Chondrocyte (in vitro differentiated cells): ENCODE measurements at regions not wholly inside any gene's neighbourhood (a gene's known extent, or its start where the extent isn't known, plus 50 kb on each side); places are given as distances from the start of the nearest gene placed in this dataset.
"Not testable (repeated sequence)": the region's sequence is repeated elsewhere in the genome, so short reads cannot be mapped to it uniquely, and the experiment has no call there.

ENCODE experiments used
- DNase-seq: peaks from one replicate; pipeline ENCODE4 v3.0.0; 2021; ENCODE audit warnings: mixed read lengths, low spot score
- H3K27ac Mint-ChIP-seq: one replicate; pipeline ENCODE4 v1.8.0; 2021; ENCODE audit warnings: mild to moderate bottlenecking, moderate library complexity, mixed read lengths; ENCODE audit not compliant: unreplicated experiment
- H3K27me3 Mint-ChIP-seq: 2 replicates; pipeline ENCODE4 v1.8.0; 2021; ENCODE audit warnings: low read depth, mixed read lengths
- H3K36me3 Mint-ChIP-seq: 2 replicates; pipeline ENCODE4 v1.8.0; 2021; ENCODE audit warnings: low read depth, mixed read lengths
- H3K4me1 Mint-ChIP-seq: 2 replicates; pipeline ENCODE4 v1.8.0; 2021; ENCODE audit warnings: low read depth, mild to moderate bottlenecking, mixed read lengths
- H3K4me3 Mint-ChIP-seq: one replicate; pipeline ENCODE4 v1.8.0; 2021; ENCODE audit warnings: mild to moderate bottlenecking, moderate library complexity, mixed read lengths; ENCODE audit not compliant: unreplicated experiment
- H3K9me3 Mint-ChIP-seq: 2 replicates; pipeline ENCODE4 v1.8.0; 2021; ENCODE audit warnings: low read depth, mixed read lengths
- CTCF ChIP-seq: fragments of 200-600 bp; sonication (generic); IDR thresholded peaks from 2 replicates; pipeline ENCODE4 v1.5.0; 2021; ENCODE audit warnings: antibody characterized with exemption, mild to moderate bottlenecking, moderate library complexity

- no peak for DNase-seq
- TF ChIP-seq CTCF, result no peak
- Mint-ChIP-seq H3K4me1 (peaks cover 7% of the 10 kb centered on the region), H3K27ac (no peak overlapping the region), H3K36me3 (no peaks in the 10 kb centered on the region), H3K4me3 (no peak overlapping the region), H3K27me3 (peaks cover 71% of the 10 kb centered on the region), H3K9me3 (no peaks in the 10 kb centered on the region)
These were observed 274.3 kb upstream of the PODXL start for GRCh38 chr7:131830681-131831080.

DNA sequence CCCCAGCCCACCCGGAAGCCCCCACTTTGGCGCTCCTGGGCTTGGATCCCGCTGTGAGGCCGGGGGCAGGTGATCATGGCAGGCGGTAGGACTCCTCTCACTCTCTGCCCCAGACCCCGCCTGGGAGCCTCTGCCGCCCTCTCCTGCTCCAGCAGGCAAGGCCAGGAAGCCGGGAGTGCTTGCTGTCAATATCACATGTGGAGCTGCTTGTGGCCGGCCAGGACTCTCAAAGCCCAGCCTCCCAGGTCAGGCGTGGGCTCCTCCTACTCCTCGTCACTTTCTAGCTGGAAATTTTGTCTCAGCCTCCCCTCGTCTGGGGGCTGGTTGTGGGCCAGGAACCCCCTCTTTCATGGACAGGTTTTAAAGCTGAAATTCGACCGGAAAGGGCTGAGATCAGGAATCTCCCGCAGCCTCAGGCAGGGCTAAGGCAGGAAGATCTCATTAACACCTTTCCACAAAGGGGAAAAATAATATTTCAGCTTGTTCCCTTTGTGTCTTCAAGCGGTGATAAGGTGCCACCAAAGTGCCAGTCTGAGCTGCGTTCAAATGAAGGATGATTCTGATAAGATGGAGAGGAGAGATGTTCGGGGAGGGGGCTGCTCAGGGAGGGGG lies 273.6 kb upstream of the PODXL start:
- H3K4me1 Mint-ChIP-seq, result peaks cover 7% of the 10 kb centered on the region
- peaks cover 68% of the 10 kb centered on the region for H3K27me3 Mint-ChIP-seq
- peak; percentile 12 for TF ChIP-seq CTCF
- no peaks in the 10 kb centered on the region for H3K36me3 Mint-ChIP-seq
- no peak overlapping the region for H3K4me3 Mint-ChIP-seq
- H3K9me3 Mint-ChIP-seq, result no peaks in the 10 kb centered on the region
- no peak overlapping the region for H3K27ac Mint-ChIP-seq
- no peak for DNase-seq

DNA sequence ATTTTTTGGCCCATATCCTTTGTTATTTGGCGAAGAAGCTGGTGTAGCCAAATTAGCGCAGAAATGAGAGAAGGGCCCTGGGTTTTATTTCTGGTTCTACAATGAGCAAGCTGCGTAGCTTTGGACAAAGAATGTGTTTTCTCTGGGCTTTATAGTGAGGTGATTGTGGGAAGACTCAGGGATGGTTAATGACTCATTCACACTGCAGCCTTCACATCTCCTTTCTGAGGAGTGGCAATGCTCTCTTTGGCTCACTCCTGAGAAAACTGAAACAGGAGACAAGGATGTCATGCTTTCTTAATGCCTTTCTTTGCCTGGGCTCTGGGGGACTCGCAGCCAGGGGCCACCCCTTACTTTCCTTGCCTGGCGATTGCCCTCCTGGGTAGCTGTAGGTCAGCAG lies 271.0 kb upstream of the PODXL start:
- no peak overlapping the region for H3K27ac Mint-ChIP-seq
- H3K36me3 Mint-ChIP-seq, result no peaks in the 10 kb centered on the region
- no peaks in the 10 kb centered on the region for H3K9me3 Mint-ChIP-seq

GRCh38 chr7:131826960-131827359 lies 270.5 kb upstream of the PODXL start:
- Mint-ChIP-seq H3K27me3 (peaks cover 53% of the 10 kb centered on the region), H3K36me3 (no peaks in the 10 kb centered on the region), H3K27ac (no peak overlapping the region), H3K4me3 (no peak overlapping the region), H3K9me3 (no peaks in the 10 kb centered on the region), H3K4me1 (peaks cover 7% of the 10 kb centered on the region)
- TF ChIP-seq CTCF, result no peak
- no peak for DNase-seq

More for the DNA sequence above, 271.0 kb upstream of the PODXL start:
- H3K4me1 Mint-ChIP-seq, result peaks cover 7% of the 10 kb centered on the region
- H3K4me3 Mint-ChIP-seq, result no peak overlapping the region
- peaks cover 55% of the 10 kb centered on the region for H3K27me3 Mint-ChIP-seq
- no peak for DNase-seq
- no peak for TF ChIP-seq CTCF

GRCh38 chr7:131823961-131824440 lies 267.6 kb upstream of the PODXL start:
- not testable (repeated sequence) for H3K27ac Mint-ChIP-seq, H3K4me3 Mint-ChIP-seq, H3K4me1 Mint-ChIP-seq, H3K36me3 Mint-ChIP-seq, DNase-seq, H3K9me3 Mint-ChIP-seq
- peaks cover 48% of the 10 kb centered on the region for H3K27me3 Mint-ChIP-seq

GRCh38 chr7:131819891-131820290 lies 263.5 kb upstream of the PODXL start:
- peaks cover 50% of the 10 kb centered on the region for H3K27me3 Mint-ChIP-seq
- no peaks in the 10 kb centered on the region for H3K4me1 Mint-ChIP-seq
- H3K36me3 Mint-ChIP-seq, result no peaks in the 10 kb centered on the region
- H3K4me3 Mint-ChIP-seq, result no peak overlapping the region
- DNase-seq, result no peak
- H3K27ac Mint-ChIP-seq, result no peak overlapping the region
- TF ChIP-seq CTCF, result no peak
- H3K9me3 Mint-ChIP-seq, result no peaks in the 10 kb centered on the region
